GM21528 (cell line): ENCODE measurements at regions not wholly inside any gene's neighbourhood (a gene's known extent, or its start where the extent isn't known, plus 50 kb on each side); places are given as distances from the start of the nearest gene placed in this dataset.
"Not testable (repeated sequence)": the region's sequence is repeated elsewhere in the genome, so short reads cannot be mapped to it uniquely, and the experiment has no call there.

Source experiments
- ATAC-seq: cut with Tn5 transposase; IDR thresholded peaks from one replicate; pipeline ENCODE4 v1.9.1; 2021; ENCODE audit warnings: mild to moderate bottlenecking, moderate library complexity; ENCODE audit not compliant: unreplicated experiment, low FRiP score

- no peak for ATAC-seq
Observed at GRCh38 chr5:157942595-157942994, 83.7 kb upstream of the CLINT1 start.

- ATAC-seq: no peak
Observed at GRCh38 chr5:157941616-157942015, 82.7 kb upstream of the CLINT1 start.

GRCh38 chr5:157938101-157938500, 79.2 kb upstream of the CLINT1 start:
- ATAC-seq: not testable (repeated sequence)

GRCh38 chr5:157936776-157937501, 78.0 kb upstream of the CLINT1 start:
- ATAC-seq: not testable (repeated sequence)

- ATAC-seq: no peak
Observed at GRCh38 chr5:157934600-157934999, 75.7 kb upstream of the CLINT1 start.

GRCh38 chr5:157933005-157933404, 74.1 kb upstream of the CLINT1 start:
- no peak for ATAC-seq

GRCh38 chr5:157930710-157931109, 71.8 kb upstream of the CLINT1 start:
- no peak for ATAC-seq

- ATAC-seq: no peak
Observed at GRCh38 chr5:157926977-157927376, 68.0 kb upstream of the CLINT1 start.

GRCh38 chr5:157925786-157926671, 67.1 kb upstream of the CLINT1 start:
- no peak for ATAC-seq

- no peak for ATAC-seq
Observed at GRCh38 chr5:157924931-157925729, 66.2 kb upstream of the CLINT1 start.

GRCh38 chr5:157924490-157924889, 65.5 kb upstream of the CLINT1 start:
- ATAC-seq: no peak

- no peak for ATAC-seq
Observed at GRCh38 chr5:157923765-157924164, 64.8 kb upstream of the CLINT1 start.

GRCh38 chr5:157922026-157922425, 63.1 kb upstream of the CLINT1 start:
- no peak for ATAC-seq

- ATAC-seq: no peak
Observed at GRCh38 chr5:157920828-157921170, 61.9 kb upstream of the CLINT1 start.

- no peak for ATAC-seq
Observed at GRCh38 chr5:157918811-157919742, 60.1 kb upstream of the CLINT1 start.

- no peak for ATAC-seq
Observed at GRCh38 chr5:157917899-157918809, 59.2 kb upstream of the CLINT1 start.

- ATAC-seq: no peak
Observed at GRCh38 chr5:157917491-157917890, 58.5 kb upstream of the CLINT1 start.

GRCh38 chr5:157915638-157916037, 56.7 kb upstream of the CLINT1 start:
- no peak for ATAC-seq
